ENCODE measurements at regions not wholly inside any gene's neighbourhood (a gene's known extent, or its start where the extent isn't known, plus 50 kb on each side); places are given as distances from the start of the nearest gene placed in this dataset.

DNA sequence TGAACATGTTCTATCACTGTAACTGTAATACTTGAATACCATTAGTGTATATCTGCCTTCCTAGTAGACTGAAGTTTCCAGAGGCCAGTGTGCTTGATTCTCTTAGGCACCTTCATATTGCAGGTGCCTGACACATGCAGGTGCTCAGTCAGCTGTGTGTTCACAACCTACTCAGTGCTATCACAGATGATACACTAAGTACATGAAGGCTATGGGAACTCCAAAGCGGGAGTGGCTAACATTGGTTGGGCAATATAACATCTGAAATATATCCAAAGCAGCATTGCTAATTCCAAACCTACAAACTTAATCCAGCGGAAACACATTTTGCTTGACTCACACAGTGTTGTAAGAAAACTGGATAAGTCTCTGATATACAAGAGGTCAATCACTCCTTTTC lies 539.3 kb upstream of the ISX start:
- H3K4me1 ChIP-seq (ENCODE audit: low read depth, poor library complexity, severe bottlenecking), result no peaks in the 10 kb centered on the region
- no peaks in the 10 kb centered on the region for H4K20me1 ChIP-seq (ENCODE audit: insufficient read depth)
- TF ChIP-seq CTCF (conservative IDR thresholded peaks at IDR 0.05; ENCODE audit: low read depth, low read length), result no peak
- no peaks in the 10 kb centered on the region for H3K79me2 ChIP-seq (ENCODE audit: insufficient read depth, low read depth)
- H3K9ac ChIP-seq, result no peak overlapping the region
- H3K4me2 ChIP-seq, result no peak overlapping the region
- H3K27ac ChIP-seq, result no peak overlapping the region
- H3K4me3 ChIP-seq (IDR thresholded peaks at IDR 0.05; ENCODE audit: insufficient read depth, low read depth, low read length), result no peak overlapping the region
- H2AFZ ChIP-seq (ENCODE audit: low read depth), result no peak overlapping the region
- H3K27me3 ChIP-seq (ENCODE audit: insufficient read depth, low read depth), result no peaks in the 10 kb centered on the region
- no peaks in the 10 kb centered on the region for H3K36me3 ChIP-seq (ENCODE audit: insufficient read depth)

- H3K27ac ChIP-seq, result no peak overlapping the region
- H4K20me1 ChIP-seq (ENCODE audit: insufficient read depth), result no peaks in the 10 kb centered on the region
- H3K79me2 ChIP-seq (ENCODE audit: insufficient read depth, low read depth), result no peaks in the 10 kb centered on the region
- H3K36me3 ChIP-seq (ENCODE audit: insufficient read depth), result no peaks in the 10 kb centered on the region
- H3K9ac ChIP-seq, result no peak overlapping the region
- TF ChIP-seq CTCF (conservative IDR thresholded peaks at IDR 0.05; ENCODE audit: low read depth, low read length), result no peak
- no peak overlapping the region for H2AFZ ChIP-seq (ENCODE audit: low read depth)
- no peak overlapping the region for H3K4me3 ChIP-seq (IDR thresholded peaks at IDR 0.05; ENCODE audit: insufficient read depth, low read depth, low read length)
- H3K4me2 ChIP-seq, result no peak overlapping the region
- no peaks in the 10 kb centered on the region for H3K27me3 ChIP-seq (ENCODE audit: insufficient read depth, low read depth)
- no peaks in the 10 kb centered on the region for H3K4me1 ChIP-seq (ENCODE audit: low read depth, poor library complexity, severe bottlenecking)
Measured at GRCh38 chr22:34534101-34534500, 531.9 kb upstream of the ISX start.

DNA sequence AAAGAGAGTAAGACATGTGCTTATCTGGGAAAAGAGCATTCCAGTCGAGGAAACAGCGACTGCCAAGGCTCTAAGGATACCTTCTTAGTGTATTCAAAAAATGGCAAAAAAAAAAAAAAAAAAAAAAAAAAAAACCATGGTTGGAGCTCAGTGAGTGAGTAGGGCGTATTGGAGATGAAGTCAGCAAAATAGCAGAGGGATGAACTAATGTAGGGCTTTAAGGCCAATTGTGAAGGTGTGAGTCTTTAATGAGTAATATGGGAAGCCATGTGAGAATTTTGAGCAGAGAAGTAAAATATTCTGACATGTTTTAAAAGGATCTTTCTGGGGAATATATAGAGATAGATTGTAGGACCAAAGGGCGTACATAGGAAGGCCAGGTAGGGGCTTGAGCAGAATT lies 498.6 kb upstream of the ISX start:
- H3K9ac ChIP-seq, result no peak overlapping the region
- H4K20me1 ChIP-seq (ENCODE audit: insufficient read depth), result no peaks in the 10 kb centered on the region
- no peaks in the 10 kb centered on the region for H3K79me2 ChIP-seq (ENCODE audit: insufficient read depth, low read depth)
- no peak overlapping the region for H3K4me3 ChIP-seq (IDR thresholded peaks at IDR 0.05; ENCODE audit: insufficient read depth, low read depth, low read length)
- no peaks in the 10 kb centered on the region for H3K27me3 ChIP-seq (ENCODE audit: insufficient read depth, low read depth)
- no peak overlapping the region for H3K27ac ChIP-seq
- H3K4me1 ChIP-seq (ENCODE audit: low read depth, poor library complexity, severe bottlenecking), result no peaks in the 10 kb centered on the region
- no peak overlapping the region for H2AFZ ChIP-seq (ENCODE audit: low read depth)
- no peaks in the 10 kb centered on the region for H3K36me3 ChIP-seq (ENCODE audit: insufficient read depth)
- no peak for TF ChIP-seq CTCF (conservative IDR thresholded peaks at IDR 0.05; ENCODE audit: low read depth, low read length)
- no peak overlapping the region for H3K4me2 ChIP-seq

GRCh38 chr22:34570408-34570807 lies 495.6 kb upstream of the ISX start:
- Histone ChIP-seq H3K9ac (no peak overlapping the region), H3K4me1 (ENCODE audit: low read depth, poor library complexity, severe bottlenecking) (no peaks in the 10 kb centered on the region), H3K27me3 (ENCODE audit: insufficient read depth, low read depth) (no peaks in the 10 kb centered on the region), H3K4me3 (IDR thresholded peaks at IDR 0.05; ENCODE audit: insufficient read depth, low read depth, low read length) (no peak overlapping the region), H4K20me1 (ENCODE audit: insufficient read depth) (no peaks in the 10 kb centered on the region), H2AFZ (ENCODE audit: low read depth) (no peak overlapping the region), H3K4me2 (no peak overlapping the region), H3K79me2 (ENCODE audit: insufficient read depth, low read depth) (no peaks in the 10 kb centered on the region), H3K27ac (no peak overlapping the region), H3K36me3 (ENCODE audit: insufficient read depth) (no peaks in the 10 kb centered on the region)
- TF ChIP-seq CTCF (conservative IDR thresholded peaks at IDR 0.05; ENCODE audit: low read depth, low read length), result no peak

- TF ChIP-seq CTCF (conservative IDR thresholded peaks at IDR 0.05; ENCODE audit: low read depth, low read length), result no peak
- H4K20me1 ChIP-seq (ENCODE audit: insufficient read depth), result no peaks in the 10 kb centered on the region
- no peak overlapping the region for H3K9ac ChIP-seq
Measured at GRCh38 chr22:34579519-34579918, 486.4 kb upstream of the ISX start.

More at GRCh38 chr22:34579519-34579918, 486.4 kb upstream of the ISX start:
- Histone ChIP-seq H3K4me3 (IDR thresholded peaks at IDR 0.05; ENCODE audit: insufficient read depth, low read depth, low read length) (no peak overlapping the region), H3K27ac (no peak overlapping the region), H3K27me3 (ENCODE audit: insufficient read depth, low read depth) (no peaks in the 10 kb centered on the region), H3K36me3 (ENCODE audit: insufficient read depth) (no peaks in the 10 kb centered on the region), H3K4me2 (no peak overlapping the region), H3K79me2 (ENCODE audit: insufficient read depth, low read depth) (no peaks in the 10 kb centered on the region), H2AFZ (ENCODE audit: low read depth) (no peak overlapping the region), H3K4me1 (ENCODE audit: low read depth, poor library complexity, severe bottlenecking) (no peaks in the 10 kb centered on the region)

Data from KMS-11 (cell line).